ENCODE measurements at regions not wholly inside any gene's neighbourhood (a gene's known extent, or its start where the extent isn't known, plus 50 kb on each side); places are given as distances from the start of the nearest gene placed in this dataset.
A peak's percentile ranks its signal among the peaks of the same experiment; 100 is the strongest.
"Not testable (repeated sequence)": the region's sequence is repeated elsewhere in the genome, so short reads cannot be mapped to it uniquely, and the experiment has no call there.

DNA sequence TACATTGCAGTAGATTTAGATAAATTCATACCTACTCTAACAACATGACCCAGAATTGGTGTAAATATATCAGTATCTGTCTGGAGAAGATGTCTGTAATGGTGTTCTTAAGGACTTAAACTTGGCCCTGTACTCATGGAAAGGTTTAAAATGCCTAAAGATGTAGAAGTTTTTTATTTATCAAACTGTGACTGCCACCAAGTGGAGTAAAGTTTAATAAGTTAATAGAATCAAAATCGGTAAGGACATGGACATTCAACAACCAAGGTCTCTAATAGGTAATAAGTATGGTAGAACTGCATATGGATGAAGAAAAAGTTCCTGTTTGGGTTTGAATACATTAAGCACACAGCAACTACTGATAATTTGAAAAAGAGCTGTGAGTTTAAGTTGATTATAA lies 474.0 kb upstream of the NDST3 start:
- DNase-seq (ENCODE audit: low read depth) = peak; percentile 2

DNA sequence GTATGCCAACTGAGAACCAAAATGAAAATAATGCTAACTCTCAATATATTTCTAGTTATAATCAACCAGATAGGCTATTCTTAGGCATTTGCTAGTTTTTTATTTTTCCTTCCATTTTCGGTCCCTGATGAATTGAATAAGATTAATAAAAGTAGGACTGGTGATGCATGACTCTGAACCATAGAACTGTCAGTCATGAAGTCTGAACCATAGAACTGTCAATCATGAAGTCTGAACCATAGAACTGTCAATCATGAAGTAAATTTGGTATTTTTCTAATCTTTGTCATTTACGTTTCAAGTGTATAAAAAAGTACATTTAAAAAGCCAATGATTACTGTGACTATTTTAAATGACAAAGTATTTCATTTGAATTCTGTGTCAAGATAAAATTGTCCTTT lies 460.2 kb upstream of the NDST3 start:
- no peak for DNase-seq (ENCODE audit: low read depth)

DNA sequence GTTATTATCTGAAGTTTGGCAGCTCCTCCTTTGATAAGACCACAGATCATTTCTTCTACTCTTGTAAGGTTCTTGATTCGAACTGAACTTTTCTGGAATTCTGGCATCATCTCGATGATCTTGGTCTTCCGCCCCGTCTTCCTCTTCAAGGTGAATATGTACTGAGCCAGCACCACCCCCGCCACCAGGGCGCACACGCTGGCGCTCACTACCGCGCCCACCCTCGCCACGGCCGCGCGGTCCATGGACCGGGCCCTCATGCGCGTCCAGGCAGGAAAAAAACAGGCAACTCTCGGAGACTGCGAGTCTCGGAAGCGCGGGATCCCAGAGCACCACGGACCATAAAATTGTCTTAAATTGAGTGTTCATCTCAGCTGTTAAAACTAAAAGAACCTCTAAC lies 458.4 kb upstream of the NDST3 start:
- DNase-seq (ENCODE audit: low read depth) = no peak

DNA sequence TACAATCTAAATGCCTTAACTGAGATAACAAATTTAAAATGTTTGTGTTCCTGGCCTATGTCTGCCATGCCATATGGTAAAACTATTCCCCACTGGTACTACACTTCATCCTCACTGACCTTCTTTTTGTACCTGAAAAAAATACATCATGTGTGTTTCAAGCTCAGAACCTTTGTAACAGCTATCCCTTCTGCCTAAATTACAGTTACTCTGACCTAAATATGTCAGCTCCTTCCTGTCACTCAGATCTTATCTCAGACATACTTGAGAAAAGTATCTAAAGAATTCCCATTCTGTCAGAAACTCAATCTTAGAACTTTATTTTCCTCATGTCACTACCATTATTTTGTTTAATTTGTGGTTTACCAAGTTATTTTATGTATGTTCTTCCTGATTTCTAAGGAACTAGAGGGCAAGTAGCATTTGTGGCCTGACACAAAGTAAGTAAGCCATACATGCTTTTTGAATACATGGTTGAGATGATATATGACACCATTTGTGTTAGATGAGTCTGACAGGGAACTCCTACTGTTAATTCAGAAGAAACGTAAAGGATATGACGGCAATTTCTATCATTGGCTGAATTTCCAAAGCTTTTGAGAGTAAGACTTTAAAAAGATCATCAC lies 456.5 kb upstream of the NDST3 start:
- peak; percentile 33 for DNase-seq (ENCODE audit: low read depth)

DNA sequence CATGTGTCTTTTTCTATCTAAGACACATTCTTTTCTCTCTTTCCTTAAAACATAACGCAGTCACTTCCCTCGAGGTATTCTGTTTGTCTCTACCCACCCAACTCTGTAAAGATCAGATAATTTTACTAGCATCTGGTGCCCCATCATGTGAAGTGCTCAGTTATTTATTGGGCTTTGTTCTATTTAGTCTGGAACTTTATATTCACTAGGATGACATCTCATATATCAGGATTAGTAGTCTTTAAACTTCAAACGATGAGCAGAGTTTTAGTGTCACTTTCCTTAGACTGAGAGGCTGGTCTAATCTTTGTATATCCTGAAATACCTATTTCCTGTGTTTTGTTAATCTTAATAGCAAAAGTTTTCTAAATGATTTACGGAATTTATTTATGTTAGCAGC lies 445.5 kb upstream of the NDST3 start:
- no peak for DNase-seq (ENCODE audit: low read depth)

DNA sequence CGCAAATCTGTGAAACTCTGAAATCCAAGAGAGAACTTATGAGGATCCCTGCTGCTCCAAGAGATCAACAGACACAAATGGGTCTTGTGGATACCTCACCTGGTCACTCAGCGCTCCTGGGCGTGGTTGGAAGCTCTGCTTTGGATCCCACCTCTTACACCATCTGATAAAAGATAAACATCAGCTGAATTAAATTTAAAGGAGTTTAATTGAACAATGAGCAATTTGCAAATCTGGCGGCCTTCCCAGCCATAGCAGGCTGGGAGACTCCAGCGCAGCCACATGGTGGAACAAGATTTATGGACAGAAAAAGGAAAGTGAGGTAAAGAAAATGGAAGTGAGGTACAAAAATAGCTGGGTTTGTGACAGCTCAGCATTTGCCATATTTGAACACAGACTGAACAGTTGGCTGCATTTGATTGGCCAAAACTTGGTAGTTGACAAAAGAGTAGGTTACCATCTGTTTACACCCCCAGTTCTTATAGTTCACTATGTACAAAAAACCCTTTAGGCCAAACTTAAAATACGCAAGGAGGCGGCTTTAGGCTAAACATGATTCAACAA lies 437.3 kb upstream of the NDST3 start:
- no peak for DNase-seq (ENCODE audit: low read depth)

DNA sequence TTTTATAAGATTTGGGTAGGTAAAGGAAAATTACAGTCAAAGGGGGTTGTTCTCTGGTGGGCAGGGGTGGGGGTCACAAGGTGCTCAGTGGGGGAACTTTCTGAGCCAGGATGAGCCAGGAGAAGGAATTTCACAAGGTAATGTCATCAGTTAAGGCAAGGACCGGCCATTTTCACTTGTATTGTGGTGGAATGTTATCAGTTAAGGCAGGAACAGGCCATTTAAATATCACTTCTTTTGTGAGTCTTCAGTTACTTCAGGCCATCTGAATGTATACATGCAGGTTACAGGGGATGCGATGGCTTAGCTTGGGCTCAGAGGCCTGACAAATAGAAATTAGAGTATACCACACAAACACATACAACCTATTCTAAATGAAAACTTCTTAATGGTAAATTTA lies 434.9 kb upstream of the NDST3 start:
- not testable (repeated sequence) for DNase-seq (ENCODE audit: low read depth)

DNA sequence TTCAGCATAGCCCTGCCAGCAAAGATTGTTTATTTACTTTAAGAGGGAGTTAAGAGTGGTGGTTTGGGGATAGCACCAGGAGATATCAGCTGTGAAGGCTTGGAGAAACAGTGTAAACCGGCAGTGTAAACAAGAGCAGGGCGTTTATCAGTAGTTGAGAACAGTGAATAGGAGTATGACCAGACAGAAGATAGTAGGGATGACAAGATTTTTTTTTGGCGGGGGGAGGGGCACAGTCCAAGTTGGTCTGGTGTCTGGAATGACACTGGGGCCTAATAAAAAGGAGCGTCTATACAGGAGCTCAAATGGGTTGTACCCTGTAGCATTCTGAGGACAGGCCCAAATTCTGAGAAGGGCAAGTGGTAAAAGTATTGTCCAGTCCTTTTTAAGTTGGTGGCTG lies 433.4 kb upstream of the NDST3 start:
- not testable (repeated sequence) for DNase-seq (ENCODE audit: low read depth)

DNA sequence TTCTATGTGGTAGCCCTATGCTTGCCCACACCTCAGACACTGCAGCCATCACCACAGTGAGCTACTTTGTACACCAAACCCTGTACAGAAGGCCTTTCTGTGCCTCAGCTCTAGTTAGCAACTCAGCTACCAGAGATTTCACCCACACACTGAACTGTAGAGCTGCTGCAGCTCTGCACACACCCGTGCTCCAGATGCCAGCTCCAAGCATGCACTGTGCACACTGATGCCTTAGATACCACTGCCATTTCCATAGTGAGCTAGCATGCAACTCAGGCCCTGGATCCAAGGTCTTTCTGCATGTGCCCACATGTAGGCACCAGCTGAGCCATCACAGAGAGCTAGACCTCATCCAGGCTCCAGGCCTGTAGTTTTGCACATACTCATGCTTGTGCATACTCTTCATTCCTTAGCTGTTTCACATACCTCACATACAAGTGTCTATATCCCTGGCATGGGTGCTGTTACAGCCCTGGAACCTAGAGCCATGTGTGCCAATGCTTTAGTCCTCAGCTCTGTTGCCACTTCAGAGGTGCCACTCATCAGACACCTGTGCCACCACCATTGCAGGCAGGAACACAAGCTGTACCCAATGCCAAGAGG lies 423.5 kb upstream of the NDST3 start:
- DNase-seq (ENCODE audit: low read depth) = no peak

DNA sequence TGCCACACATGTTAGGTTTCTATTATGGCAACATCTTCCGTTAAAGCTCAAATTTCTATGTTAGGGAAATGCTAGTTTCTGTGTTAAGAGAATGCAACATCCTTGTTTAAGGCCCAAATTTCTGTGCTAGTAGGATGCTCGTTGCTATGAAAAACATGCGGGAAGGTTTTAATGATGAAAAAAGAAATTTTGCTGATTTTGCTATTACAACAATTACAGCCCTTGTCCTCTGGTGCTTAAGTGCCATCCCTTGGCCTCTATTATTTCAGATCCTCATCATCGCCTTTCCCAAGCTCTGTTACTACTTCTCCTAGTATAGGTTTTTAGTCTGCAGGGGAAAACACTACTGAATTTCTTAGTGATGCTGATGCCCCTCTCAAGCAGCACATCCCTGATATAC lies 412.6 kb upstream of the NDST3 start:
- no peak for DNase-seq (ENCODE audit: low read depth)

DNA sequence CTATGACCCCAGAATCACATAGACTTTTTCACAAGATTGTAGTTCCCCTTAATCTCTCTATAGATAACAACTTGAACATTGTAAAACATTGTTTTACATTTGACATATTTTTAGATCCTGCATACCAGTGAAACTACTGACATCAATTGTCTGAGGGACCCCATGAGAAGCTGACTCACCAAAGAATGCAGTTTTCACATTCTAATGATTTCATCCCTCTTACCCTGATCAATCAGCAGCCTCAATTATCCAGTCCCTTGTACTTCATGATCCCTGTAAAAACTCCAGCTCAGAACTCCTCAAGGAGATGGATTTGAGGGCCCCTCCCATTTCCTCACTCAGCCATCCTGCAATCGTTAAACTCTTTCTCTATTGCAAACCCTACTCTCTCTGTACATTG lies 411.0 kb upstream of the NDST3 start:
- peak; percentile 6 for DNase-seq (ENCODE audit: low read depth)

DNA sequence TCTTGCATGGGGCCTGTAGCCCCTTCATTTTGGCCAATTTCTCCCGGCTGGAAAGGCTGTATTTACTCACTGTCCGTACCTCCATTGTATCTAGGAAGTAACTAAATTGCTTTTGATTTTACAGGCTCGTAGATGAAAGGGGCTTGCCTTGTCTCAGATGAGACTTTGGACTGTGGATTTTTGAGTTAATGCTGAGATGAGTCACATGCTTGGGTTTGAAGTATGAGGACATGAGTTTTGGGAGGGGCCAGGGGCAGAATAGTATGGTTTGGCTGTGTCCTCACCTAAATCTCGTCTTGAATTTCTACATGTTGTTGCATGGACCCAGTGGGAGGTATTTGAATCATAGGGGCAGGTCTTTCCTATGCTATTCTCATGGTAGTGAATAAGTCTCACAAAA lies 407.6 kb upstream of the NDST3 start:
- no peak for DNase-seq (ENCODE audit: low read depth)

DNA sequence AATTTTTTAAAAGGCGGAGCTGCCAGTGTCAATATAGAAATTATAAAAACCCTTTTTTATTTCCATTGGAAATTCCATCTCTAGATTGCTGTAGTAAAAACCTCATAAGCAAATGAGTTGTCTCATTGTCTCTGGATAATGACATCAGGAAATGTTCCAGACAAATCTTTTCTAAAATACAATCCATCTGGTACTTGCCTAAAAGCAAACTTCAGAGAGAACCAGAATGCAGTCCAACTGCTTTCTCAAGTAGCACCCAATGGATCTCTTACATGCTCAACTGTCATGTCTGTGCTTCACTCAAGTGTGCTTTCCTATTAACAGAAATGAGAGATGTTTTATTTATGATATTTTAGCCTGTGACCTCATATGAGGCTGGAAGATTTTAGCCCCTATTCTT lies 399.6 kb upstream of the NDST3 start:
- DNase-seq (ENCODE audit: low read depth) = no peak

DNA sequence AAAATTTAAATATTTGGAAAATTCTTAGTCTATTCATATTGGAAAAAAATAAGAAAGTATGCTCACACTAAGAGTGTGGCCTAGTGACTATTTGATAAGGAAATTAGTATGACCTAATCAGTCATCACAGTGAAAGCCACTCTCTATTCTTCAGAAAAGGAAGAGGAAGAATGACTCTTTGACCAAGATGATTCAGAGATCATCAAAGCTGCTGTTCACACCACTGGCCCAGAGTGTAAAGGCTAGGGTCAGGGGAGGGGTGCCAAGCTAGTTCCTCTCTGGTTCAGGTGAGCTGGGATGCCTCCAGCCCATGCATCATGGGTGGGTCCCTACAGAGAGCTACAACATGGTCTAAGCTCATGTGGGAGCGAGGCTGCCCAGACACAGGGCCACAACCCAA lies 396.9 kb upstream of the NDST3 start:
- no peak for DNase-seq (ENCODE audit: low read depth)

DNA sequence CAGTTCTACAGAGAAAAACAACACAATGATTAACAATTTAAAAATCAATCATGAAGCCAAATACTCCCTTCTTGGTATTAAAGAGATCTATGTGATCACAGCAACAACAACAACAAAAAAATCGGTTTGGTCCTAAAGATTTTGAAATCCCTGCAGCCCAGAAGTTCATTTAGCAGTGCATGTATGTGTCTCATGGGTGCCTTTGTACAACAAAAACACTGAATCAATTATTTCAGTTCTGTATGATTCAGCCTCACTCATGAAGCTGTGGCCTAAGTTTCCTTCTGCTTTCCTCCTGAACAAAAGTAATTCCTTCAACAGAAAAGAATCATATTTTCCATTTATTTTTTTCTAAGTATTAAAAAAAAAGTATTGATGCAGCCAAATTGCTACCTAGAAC lies 393.4 kb upstream of the NDST3 start:
- DNase-seq (ENCODE audit: low read depth) = no peak

DNA sequence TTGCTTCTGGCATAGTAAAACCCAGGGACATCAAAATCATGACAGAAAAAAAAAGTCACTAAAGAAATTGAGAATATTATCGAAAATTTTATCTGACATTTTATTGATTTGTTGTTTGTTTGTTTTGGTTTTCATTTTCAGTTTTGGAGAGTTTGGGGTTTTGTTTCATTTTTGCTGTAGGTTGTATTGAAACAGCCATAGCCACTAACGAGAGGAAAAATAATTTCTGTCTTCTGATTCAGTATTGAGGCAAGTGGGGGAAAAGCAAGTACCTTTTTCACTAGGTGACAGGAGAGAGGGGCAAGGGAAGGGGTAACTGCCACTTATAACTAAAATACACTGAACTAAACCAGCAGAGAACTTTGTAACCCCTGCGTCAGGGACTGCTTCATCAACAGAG lies 392.8 kb upstream of the NDST3 start:
- DNase-seq (ENCODE audit: low read depth) = no peak

DNA sequence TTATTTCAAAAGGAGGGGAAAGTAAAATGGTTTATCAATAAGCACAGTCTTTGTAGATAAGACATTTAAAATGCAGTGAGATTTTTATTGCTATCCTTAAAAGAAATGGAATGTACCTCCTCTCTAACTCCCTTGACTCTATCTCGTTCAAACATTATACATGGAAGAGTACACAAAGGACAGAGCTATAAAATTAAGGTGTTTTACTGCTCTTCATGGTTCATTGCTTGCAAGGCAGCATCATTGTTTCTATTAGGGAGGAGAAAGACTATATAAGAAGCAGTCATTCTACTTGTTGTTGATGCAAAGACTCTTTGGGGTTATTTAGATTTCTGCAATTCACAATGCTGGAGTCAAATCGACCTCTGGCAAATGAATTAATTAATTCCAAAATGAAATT lies 380.2 kb upstream of the NDST3 start:
- no peak for DNase-seq (ENCODE audit: low read depth)

DNA sequence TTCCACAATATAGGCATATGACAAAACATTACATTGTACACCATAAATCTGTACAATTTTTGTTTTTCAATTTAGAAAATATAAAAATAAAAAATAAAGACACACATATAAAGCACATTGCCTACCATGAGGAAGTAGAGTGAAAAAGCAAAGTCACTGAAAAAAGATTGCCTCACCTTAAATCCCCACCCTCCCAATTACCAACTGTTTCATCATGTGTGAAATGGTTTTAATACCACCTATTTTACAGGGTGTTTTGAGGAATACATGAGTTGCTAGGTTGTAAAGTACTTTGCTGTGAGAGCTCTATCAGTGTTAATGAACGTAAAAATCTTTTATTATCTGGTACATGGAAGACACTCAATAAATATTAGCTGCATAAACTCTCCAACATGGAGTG lies 373.6 kb upstream of the NDST3 start:
- no peak for DNase-seq (ENCODE audit: low read depth)

DNA sequence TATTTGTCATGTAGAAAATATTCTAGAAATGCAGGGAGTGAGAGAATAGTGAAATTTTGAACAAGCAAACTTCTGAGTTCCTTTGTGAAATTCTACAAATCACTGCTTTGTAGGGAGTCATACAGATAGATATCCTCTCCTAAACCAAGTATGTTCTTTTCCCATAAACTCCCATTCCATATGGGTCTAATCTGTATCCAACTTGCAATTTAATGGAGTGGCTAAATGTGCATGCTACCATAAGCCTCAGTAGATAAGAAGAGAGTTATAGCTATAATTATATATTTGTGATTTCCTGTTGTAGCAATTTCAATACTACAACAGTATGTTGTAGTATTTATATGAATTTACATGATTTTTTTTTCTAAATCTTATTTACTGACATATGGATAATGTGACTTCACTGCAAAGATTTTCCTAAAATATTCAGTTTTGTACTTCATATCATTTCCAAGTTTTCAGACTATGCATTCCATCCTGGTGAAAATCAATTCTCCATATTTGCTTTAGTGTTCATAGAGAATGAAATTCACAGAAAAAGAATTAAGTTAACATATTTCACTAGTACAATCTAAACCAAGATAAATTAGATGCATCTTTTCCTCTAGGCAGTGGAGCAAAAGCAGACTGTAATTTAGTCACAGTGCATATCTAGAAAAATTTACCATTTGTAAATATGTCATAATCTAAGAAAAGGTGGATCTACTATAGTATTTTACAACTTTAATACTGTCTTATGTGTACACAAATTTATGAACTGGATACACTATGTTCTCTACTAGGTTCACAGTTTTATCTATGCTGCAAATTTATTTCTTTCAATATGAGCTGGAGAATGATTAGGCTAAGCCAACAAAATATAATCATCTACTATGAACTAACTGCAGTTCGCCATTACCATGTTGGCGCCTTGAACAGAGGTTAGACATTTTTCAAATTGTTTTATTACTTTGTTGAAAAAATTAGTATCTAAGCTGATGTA lies 372.9 kb upstream of the NDST3 start:
- DNase-seq (ENCODE audit: low read depth) = no peak

DNA sequence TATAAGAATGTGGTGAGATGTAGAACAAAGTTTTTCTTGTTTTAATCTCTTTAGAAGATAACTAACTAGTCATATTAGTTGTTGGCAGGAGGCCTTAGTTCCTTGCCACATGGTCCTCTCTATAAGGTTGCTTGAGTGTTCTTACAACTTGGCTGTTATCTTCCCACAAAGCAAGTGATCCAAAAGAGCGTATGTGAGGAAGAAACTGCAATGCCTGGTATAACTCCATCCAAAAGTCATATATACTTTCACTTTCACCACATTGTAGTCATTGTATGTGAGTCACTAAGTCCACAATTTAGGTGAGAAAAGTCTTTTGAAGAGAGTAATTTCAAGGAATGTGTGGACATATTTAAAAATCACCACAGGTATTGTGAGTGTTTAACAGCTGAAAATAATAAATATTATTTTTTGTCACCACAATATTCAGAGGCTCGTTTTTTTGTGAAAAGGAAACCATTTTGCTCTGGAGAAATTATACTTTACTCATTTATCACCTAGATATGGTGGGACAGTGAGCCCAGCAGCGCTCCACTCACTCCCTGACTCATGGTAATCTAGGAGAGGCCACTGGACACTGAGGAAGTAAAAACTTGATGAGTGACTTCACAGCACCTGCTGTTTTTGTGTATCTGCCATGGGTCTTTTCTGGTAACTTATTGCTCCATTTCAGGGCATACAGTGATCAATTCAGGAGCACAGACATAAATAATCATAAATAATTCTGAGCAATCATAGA lies 369.4 kb upstream of the NDST3 start:
- DNase-seq (ENCODE audit: low read depth) = peak; percentile 12

DNA sequence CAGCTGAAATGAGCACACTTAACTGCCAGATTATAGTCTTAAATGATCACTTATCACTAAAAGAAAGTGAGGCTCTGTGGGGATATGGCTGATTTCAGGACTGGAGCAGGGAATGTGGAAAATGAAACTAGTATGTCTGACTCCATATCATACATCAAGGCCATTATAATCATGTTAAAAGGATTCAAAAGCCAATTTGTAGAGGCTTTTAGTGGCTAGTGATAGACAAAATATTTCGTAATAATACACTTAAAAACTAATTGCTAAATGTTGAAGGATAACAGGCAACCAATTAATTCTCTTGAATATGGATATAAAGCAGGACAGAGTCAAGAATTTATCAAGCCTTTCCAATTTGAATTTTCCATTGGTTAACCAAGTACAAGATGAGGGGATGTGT lies 358.1 kb upstream of the NDST3 start:
- DNase-seq (ENCODE audit: low read depth) = no peak

DNA sequence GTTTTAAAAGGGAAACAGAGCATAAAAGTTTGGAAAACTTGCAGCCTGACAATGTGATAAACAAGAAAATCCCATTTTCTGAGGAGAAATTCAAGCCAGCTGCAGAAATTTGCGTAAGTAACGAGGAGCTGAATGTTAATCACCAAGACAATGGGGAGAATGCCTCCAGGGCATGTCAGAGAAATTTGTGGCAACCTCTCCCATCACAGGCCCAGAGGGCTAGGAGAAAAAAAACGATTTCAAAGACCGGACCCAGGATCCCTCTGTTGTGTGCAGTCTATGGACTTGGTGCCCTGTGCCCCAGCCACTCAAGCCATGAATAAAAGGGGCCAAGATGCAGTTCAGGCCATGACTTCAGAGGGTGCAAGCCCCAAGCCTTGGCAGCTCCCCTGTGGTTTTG lies 355.4 kb upstream of the NDST3 start:
- no peak for DNase-seq (ENCODE audit: low read depth)

Measured in iris pigment epithelial cell (primary cell).